Adrenal gland (tissue), 5 donors: ENCODE measurements at regions not wholly inside any gene's neighbourhood (a gene's known extent, or its start where the extent isn't known, plus 50 kb on each side); places are given as distances from the start of the nearest gene placed in this dataset.

Source experiments
- POLR2A ChIP-seq, 2 donors: fragments of 450-650 bp; IDR thresholded peaks; one replicate each; pipeline ENCODE4 v1.6.1; 2017; ENCODE audit warnings: antibody characterized with exemption in 2 of 2, mild to moderate bottlenecking in 2 of 2, moderate library complexity in 1 of 2
- TF ChIP-seq, protein P1 (sequence below), 6 experiments: fragments of 450-650 bp in 4 of 6; fragments of 200-600 bp in 2 of 6; sonication (generic) in 1 of 6; IDR thresholded peaks; 1 replicate in 5 of 6; 2 replicates in 1 of 6; pipeline versions ENCODE4 v1.5.1 to v1.8.0; 2016 to 2021; ENCODE audit warnings: antibody characterized with exemption in 6 of 6, mild to moderate bottlenecking in 2 of 6, moderate library complexity in 1 of 6
- donor health status: DM: no; HTN: no; CAD: no.

DNA sequence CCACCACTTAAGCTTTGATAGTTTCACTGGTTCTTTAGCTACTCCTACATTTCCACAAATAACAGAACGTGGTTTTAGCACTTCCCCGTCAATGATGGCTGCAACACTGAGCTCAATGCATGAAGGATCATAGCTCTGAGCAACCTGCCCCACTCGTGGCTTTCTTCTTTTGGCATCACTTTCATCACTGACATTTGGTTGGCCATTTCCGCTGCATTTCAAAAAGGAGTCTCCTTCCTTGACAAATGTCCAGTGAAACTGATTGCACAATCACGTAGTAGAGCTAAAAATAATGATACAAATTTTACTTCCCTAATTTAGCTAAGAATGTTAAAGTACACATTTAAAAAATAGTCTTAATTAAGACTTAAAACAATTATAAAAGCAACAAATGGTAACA lies 205.2 kb upstream of the HDAC4 start:
- TF ChIP-seq, protein P1, sequence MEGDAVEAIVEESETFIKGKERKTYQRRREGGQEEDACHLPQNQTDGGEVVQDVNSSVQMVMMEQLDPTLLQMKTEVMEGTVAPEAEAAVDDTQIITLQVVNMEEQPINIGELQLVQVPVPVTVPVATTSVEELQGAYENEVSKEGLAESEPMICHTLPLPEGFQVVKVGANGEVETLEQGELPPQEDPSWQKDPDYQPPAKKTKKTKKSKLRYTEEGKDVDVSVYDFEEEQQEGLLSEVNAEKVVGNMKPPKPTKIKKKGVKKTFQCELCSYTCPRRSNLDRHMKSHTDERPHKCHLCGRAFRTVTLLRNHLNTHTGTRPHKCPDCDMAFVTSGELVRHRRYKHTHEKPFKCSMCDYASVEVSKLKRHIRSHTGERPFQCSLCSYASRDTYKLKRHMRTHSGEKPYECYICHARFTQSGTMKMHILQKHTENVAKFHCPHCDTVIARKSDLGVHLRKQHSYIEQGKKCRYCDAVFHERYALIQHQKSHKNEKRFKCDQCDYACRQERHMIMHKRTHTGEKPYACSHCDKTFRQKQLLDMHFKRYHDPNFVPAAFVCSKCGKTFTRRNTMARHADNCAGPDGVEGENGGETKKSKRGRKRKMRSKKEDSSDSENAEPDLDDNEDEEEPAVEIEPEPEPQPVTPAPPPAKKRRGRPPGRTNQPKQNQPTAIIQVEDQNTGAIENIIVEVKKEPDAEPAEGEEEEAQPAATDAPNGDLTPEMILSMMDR (IDR thresholded peaks at IDR 0.05): no peak
- no peak for TF ChIP-seq POLR2A (IDR thresholded peaks at IDR 0.05)
